Epidermal melanocyte (primary cell): ENCODE measurements at regions not wholly inside any gene's neighbourhood (a gene's known extent, or its start where the extent isn't known, plus 50 kb on each side); places are given as distances from the start of the nearest gene placed in this dataset.
"Not testable (repeated sequence)": the region's sequence is repeated elsewhere in the genome, so short reads cannot be mapped to it uniquely, and the experiment has no call there.

Experiments
- DNase-seq: peaks from one replicate; pipeline ENCODE4 v3.0.0; 2011; ENCODE audit warnings: low spot score; ENCODE audit not compliant: insufficient read length

DNA sequence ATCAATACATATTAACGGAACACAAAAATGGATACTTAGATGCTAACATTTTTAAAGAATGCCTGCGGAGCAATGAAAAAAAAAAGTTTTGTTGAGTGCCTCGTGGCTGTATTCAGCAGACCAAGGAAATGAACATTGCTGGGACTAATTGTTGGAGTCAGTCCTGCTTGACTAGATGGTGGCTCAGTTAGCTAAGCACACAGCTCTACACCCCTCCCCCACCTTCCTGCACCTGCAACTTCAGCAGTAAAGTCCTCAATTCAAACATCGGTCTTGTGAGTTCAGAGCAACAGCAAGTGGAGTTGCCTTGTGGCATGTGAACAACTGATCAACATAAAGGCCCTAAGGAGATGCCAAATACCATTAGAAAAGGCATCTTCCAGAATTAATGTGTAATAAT, 326.0 kb upstream of the NPSR1 start:
- DNase-seq: no peak

DNA sequence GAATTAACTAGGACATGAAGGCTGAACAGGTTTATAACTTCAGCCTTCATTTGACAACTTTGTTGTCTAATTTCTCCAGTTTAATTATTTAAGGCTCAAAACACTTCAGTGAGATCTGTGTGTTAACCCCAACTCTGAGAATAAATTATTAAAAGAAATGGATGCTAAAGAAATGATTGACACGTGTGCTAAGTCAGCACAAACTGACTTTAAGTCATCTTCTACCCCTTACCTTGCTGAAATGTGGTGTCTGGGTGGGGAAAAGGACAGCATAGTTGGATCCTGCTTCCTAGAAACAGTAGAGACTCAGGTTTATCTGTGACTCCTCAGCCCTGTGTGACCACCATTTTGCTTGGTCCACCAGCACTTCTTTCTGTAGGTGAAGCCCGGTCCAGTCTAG, 324.8 kb upstream of the NPSR1 start:
- DNase-seq: no peak

DNA sequence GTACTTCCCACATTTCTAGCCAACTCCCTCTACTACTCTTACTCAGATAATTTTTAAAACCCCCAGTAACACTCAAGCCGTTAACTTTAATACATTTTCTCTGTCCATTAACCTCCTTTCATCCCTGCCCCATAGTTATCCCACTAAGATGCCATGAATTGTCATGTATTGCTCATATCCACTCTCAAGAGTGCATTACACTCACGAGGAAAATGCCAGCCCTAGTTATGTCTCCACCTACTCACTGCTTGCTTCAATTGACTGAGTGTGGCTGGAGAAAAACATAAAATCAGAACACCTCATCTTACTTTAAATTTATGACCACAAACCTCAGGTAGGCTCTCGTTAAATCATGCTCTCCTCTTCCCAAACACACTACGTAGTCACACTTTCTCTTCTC, 324.1 kb upstream of the NPSR1 start:
- no peak for DNase-seq

DNA sequence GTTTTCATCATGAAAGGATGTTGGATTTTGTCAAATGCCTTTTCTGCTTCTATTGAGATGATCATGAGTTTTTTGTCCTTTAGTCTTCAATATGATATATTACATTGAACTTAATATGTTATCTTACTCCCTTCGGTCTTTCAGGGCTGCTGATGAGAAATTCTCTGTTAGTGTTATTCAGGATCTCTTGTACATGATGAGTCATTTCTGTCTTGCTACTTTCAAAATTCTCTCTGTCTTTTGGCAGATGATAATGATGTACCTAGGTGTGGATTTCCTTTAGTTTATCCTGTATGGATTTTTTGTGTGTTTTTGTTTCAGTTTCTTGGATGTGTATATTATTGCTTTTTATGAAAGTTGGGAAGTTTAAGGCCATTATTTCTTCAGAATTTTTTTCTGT, 320.9 kb upstream of the NPSR1 start:
- no peak for DNase-seq

DNA sequence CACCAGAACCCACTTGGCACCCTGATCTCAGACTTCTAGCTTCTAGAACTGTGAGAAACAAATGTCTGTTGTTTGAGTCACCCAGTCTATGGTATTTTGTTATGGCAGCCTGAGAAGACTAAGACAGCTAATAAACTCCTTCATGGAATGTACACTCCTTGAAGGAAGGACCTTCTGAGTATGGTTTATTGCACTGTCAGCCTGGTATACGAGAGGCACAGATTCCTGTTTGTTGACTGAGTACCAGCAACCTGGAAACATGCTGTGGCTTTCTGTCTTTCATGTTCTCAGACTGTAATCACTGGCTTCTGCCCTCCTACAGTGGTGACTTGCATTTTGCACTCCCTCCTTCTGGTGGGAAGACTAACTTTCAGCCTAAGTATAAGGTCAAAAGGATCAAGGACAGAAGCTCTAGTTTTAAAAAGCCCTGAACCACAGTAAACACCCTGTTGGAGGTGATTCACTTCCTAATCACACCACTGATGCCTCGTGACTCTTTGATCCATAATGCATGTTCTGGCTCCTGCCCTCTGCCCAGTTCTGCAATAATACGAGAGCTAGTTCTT, 319.0 kb upstream of the NPSR1 start:
- DNase-seq: no peak

DNA sequence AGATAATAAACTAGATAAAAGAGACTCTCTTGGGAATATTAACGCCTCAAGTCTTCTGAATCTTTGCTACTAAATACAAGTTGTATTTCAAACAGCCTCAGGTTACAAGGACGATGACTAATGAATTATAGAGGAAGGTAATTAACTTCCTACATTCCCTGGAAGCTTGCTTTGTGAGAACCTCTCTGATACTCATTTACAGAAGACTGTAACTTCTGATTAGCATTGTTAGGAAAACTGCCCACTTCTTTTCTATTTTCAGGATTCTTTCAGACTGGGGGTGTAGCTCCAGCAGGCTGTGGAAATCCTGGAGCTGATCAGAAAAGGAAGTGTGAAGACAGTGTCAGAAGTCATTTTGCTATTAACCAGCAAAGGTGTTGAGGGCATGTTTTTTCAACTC, 316.7 kb upstream of the NPSR1 start:
- DNase-seq: no peak

DNA sequence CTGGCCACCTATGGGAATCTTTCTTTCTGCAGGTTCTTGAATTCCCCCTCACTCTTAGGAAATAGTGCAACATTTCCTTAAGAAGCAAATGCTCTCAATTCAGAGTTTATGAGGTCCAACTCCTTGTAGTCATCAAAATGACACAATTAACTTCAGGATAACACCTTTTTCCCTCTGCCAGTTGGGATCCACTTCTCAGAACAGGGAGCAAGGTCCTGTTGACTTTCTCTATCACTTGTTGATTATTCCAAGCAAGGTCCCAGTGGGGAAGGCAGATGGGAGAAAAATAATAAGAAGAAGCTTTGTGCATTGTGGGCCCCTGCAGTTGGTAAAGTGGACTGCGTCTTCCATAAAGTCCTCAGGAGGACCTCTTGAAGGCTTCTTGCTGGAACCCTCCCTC, 315.6 kb upstream of the NPSR1 start:
- DNase-seq: no peak

DNA sequence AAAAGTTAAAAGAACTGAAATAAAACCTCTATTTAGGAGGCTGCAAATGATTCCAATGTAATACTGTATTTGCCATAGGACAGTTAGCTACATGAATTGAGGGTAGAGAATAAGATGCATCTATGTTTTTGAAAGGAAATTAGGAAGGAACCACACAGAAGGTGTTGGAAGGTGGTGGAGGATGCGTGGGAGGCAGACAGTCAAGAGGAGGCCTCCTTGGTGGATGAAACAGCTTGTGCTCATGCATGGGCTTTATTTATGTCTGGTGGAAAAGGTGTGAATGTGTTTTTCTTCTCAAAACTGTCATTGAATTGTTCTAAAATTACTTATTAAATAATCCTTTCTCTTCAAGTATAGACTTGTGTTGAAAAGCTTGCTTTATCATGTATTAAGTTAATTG, 314.4 kb upstream of the NPSR1 start:
- DNase-seq: no peak

DNA sequence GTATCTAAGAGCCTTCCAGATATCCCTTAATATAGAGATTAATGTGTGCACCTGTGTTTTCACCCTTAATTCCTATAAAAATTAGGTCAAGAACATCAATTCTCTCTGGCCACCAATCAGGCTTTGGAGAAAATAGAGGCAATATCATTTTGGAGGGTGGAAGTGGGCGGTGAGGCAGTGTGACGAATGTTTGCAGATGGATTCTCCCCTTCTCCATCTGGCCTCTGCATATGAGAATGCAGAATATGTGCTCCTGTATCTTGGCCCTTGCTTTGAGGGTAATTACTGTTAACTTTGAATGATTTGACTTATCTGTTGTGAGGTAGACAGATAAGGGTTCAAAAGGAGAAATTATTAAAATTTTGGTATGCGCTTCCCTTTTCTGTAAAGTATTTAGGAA, 304.0 kb upstream of the NPSR1 start:
- DNase-seq: no peak

DNA sequence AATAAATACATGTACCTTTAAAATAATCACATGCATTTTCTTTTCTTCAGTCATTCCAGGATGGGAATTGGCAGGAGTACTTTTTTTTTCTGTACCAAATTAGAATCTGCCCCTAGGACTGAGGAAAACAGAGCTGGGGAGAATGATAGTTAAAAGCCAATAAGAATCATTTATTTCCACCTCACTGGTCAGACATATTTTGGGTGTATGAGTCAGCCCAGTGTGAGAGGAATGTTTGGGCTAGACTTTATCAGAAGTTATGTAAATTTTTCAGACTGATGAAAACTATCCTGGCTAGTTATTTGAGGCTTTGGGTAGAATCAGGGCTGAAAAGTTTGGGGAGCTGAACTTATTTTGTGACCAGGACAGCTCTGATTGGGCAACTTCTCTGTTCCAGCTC, 303.1 kb upstream of the NPSR1 start:
- no peak for DNase-seq

DNA sequence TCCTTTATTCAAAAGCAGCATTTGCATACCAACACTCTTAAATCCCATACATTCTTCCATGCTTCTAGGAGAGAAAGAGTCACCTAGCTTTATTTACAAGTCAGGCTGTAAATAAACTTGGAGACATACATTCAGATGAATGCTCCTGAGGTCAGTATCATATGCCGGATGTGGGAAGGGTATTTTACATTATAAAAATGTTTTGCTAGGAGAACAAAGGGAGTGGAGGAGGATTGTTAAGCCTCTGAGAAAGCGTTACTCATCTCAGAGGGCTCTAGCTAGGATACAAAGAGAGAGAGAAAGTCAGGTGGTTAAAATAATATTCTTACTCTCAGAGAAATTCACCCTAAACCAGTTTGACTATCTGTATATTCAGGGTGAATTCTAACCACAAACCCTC, 300.9 kb upstream of the NPSR1 start:
- no peak for DNase-seq

DNA sequence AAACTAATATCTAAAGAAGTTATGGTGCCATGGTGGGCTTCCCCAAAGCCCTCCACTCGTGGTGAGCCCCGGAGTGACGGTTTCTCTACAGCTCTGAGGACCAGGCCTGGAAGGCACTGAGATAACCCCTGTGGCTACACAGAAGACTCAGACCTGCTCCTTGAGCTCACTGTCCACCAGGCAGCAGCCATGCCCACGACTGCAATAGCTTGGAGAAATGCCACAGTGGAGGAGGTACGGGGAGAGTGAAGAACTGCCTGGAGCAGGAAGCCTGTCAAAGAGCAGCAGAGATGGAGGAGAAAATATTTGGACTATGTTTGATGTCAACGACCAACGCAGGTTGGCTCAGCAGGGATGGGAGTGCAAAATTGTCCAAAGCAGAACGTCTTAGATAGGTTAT, 300.1 kb upstream of the NPSR1 start:
- no peak for DNase-seq

DNA sequence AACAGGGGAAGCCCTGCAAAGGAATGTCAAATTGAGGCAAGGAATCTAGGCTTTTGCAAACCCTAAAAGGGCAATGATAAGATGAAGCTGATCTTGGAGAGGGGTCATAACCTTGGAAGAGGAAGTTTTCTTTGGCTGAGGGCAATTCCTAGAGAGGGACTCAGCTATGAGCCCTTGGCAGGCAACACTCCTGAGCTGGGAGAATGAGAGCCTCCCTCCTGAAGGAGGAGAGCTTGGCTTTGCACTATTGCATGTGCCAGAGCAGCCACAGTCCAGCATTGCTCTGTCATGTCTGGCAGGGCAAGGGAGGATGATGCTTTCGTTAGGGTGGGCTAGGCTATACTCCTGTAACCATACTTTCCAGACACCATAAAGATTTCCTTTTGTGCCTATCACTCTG, 299.4 kb upstream of the NPSR1 start:
- DNase-seq: not testable (repeated sequence)

DNA sequence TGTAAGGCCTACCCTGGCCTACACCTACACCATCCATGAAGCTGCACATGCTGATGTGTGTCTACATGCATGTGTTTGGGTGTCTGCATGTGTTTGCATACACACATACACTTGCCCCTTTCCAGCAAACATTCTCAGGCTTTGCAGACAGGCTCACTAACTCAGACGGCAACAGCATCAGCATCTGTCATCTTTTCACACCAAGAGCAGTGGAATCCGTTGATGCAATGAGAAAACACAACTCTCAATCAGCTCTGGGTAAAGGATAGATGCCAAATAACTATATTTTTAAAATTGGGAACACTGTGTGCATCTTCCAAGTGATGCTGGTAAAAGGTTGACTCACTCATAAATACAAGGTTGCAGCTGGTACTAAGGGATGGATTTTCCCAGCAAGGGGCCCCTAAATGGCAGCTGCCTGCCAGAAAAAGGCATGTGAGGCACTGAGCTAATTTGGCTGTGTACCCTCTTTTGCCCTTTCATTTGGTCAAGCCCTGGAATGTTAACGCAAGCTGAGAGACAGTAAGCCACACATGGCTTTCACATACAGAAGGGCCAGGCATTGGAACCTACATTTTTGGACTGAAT, 296.3 kb upstream of the NPSR1 start:
- DNase-seq: no peak

DNA sequence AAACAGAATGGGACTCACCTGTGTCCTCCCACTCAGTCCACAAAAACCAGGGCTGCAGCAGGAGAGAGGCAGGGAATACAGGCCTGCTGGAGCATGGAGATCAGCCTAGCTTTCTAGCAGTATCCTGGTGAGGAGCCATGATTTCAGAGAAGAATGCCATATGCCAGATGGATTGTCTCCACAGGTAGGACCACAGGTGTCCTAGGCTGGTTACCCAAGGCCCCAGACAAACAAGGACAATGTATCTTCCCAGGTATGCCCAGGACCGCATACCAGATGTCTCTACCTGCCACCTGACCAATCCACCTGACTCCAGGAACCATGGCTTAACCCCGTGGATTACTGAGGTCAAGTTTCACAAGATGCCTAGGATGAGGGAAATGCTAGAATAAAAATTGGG, 295.4 kb upstream of the NPSR1 start:
- no peak for DNase-seq

DNA sequence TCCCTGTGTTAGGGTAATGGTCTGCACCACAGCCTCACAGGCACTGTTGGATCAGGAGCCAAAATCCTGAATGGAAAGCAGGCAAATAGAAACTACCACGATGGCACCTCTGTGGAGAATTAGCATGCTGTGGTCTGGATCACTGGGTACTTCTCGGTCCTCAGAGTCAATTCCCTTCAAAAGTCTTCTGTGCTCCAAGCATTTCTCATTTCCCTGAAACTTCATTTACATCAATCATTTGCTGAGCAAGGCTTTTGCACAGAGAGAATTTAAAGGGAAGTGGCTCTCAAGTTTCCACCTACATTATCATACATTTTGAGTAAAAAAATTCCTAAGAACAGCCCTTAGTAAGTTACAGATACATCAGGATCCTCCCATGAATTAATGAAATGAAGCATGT, 293.9 kb upstream of the NPSR1 start:
- DNase-seq: no peak

DNA sequence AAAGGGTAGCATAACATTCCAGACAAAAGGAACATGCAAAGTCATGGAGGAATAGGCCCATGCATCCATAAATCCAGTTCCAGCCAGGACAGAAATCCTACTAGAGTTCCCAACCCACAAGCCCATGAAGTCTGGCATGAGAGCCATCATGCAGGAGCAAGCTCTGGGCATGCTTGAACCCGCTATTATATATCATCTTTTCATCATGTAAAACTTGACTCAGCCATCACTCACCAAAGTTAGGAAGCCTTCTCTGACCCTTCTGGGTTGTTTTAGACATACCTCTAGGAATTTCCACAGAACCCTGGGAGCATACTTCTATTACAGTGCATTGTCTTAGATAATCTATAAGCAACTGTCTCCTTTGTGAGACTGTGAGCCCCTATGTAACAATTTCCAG, 293.0 kb upstream of the NPSR1 start:
- no peak for DNase-seq

DNA sequence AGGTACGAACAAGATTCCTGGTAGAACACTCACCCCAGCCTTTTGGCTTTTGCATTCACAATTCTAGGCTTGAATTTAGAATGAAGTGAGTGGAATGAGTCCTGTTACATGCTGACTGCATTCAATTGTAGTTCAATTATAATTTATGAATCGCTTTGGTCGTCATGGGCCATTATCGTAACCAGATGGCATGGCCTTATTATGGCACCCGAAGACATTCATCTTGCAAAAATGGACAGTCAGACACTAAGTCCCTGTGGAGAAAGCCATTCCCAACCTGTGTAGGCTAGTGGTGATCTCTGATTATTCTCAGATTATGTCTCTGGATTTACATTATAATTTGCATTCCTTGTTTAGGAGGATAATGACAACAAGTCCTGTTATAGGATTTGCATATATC, 292.4 kb upstream of the NPSR1 start:
- no peak for DNase-seq

DNA sequence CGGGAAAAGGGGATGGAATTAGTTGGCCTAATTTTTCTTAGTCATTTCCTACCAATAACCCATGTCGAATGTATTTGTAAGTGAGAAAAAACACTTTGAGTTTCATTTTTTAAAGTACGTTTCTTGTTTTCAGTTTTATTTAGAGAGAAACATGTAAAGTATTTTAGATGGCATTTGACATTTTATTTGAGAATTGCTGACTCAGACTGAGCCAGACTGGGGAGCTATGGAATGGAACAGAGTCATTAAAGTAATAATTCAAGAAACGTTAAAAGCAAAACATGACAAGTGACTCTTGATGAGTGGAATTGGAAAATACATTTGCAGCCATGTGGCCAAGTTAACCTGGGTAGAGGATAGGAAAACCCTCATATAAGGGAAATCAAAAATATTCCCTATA, 286.1 kb upstream of the NPSR1 start:
- no peak for DNase-seq

DNA sequence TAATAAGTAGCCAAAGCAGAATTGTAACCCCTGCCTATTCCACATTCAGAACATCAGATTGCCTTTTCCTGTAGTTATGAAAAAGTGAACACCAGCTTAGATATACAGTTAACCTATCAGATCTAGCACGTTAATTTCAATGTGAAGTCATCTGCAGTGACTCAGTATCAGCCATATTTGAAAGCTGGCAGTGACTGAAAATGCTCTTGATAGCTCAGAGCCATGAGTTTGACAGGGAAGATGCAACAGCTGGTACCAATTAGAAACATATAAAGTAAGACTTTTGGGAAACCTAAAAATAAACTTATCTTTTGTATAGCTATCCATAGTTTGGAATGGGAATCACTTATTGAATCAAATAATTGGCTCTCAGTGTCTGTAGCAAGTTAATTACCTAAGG, 284.1 kb upstream of the NPSR1 start:
- no peak for DNase-seq

DNA sequence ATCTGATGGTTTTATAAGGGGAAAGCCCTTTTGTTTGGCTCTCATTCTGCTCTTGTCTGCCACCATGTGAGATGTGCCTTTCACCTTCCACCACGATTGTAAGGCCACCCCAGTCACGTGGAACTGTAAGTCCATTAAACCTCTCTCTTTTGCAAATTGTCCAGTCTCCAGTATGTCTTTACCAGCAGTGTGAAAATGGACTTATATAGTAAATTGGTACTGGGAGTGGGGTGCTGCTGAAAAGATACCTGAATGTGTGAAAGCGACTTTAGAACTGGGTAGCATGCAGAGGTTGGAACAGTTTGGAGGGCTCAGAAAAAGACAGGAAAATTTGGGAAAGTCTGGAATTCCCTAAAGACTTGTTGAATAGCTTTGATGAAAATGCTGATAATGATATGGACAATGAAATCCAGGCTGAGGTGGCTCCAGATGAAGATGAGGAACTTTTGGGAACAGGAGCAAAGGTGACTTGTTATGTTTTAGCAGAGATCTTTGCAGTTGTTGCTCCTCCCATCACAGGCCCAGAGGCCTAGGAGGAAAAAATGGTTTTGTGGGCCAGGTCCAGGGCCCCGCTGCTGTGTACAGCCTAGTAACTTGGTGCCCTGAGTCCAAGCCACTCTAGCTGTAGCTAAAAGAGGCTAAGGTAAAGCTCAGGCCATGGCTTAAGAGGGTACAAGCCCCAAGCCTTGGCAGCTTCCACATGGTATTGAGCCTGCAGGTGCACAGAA, 275.7 kb upstream of the NPSR1 start:
- DNase-seq: no peak

DNA sequence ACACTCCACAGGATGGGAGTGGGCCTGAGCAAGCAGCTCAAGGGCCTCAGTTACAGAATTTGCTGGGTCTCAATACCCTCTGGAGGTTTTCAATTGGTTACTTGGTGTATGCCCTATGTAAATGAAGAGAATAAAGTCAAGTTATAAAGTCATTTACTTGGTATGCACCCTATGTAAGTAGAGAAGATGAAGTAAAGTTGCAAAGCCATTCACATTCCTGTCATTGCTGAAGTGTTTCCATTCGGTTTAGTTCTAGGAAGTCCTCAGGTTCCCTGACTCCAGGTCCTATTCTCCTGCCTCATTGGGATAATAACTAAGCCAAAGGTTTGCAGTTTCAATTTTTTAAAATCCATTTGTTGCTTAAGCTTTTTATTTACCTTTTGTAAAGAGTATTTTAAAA, 272.6 kb upstream of the NPSR1 start:
- DNase-seq: no peak

DNA sequence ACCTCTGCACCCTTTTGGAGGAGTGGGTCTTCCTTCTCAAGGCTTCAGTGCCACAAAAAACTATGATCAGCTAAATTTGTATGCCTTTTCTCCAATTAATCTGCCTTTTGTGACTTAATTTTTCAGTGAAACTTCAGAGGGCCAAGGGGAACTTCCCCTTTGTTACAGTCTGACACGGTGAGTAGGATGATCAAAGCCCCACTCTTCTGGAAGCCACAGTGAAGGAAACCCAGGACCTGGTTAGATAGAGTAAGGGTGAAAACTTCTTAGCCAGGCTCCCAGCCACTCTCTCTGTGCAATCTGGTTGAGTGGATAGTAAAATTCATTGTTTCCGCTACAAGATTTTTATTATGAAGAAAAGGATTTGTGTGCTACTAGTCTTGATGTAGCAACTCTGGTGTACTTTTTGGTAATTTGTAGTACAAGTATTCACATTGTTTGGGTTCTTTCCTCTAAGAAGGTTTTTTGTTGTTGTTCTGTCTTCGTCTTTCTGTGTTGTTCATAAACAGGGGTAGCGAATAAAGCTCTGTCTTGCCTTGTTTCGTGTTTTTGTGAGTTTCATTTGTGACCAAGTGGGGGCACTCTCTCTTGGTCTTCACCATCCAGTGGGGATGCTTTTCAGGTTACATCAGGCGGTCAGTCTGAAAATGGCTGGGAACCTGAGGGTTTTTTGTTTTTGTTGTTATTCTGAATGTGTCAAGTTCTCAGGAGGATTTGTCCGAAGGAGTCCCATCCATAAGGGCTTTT, 268.5 kb upstream of the NPSR1 start:
- no peak for DNase-seq
